ENCODE measurements at regions not wholly inside any gene's neighbourhood (a gene's known extent, or its start where the extent isn't known, plus 50 kb on each side); places are given as distances from the start of the nearest gene placed in this dataset.
"Not testable (repeated sequence)": the region's sequence is repeated elsewhere in the genome, so short reads cannot be mapped to it uniquely, and the experiment has no call there.

DNA sequence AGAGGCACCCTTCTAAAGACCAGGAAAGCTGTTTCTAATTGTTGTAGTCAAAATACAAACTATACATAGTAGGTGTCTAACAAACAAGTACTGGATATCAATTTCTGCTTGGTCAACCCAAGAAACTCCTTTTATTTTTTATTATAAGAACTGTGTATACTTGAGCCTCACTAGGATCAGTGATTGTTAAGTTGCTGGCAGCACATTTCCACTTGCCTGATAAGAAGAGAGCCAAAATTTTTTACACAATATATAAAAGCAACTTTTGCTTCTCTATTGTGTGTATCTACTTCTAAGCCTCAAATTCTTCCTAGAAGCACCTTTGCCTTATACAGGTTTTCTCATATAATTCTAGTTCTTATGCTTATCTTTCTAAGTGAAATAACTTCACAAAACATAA lies 703.0 kb upstream of the EPHA5 start:
- no peak for DNase-seq (ENCODE audit: low read depth)
- TF ChIP-seq, protein P1, sequence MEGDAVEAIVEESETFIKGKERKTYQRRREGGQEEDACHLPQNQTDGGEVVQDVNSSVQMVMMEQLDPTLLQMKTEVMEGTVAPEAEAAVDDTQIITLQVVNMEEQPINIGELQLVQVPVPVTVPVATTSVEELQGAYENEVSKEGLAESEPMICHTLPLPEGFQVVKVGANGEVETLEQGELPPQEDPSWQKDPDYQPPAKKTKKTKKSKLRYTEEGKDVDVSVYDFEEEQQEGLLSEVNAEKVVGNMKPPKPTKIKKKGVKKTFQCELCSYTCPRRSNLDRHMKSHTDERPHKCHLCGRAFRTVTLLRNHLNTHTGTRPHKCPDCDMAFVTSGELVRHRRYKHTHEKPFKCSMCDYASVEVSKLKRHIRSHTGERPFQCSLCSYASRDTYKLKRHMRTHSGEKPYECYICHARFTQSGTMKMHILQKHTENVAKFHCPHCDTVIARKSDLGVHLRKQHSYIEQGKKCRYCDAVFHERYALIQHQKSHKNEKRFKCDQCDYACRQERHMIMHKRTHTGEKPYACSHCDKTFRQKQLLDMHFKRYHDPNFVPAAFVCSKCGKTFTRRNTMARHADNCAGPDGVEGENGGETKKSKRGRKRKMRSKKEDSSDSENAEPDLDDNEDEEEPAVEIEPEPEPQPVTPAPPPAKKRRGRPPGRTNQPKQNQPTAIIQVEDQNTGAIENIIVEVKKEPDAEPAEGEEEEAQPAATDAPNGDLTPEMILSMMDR (IDR thresholded peaks at IDR 0.05; ENCODE audit: low read depth, low read length, missing control alignments), result no peak
- H3K4me3 ChIP-seq (ENCODE audit: low read depth, low read length), result no peak overlapping the region
- in situ Hi-C loops (cut with HindIII; ENCODE audit: low sequenced_read_pairs), result no loop called here

DNA sequence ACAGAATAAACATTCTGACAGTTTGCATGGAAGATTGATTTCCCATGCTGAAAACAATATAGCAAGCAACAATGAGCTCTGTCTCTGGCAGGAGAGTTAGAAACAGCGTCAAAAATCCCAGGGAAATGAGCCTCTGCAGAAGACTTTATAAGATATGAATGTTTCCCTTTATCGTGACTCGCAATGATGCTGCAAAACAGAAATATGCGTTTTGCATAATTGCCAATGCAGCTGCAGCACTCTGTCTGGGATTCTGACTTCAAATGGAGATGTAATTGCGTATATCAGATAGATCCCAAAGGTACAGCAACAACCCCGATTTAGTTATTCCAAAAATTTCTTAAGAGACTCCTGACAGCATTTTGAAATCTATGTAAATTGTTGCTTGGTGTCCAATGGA lies 702.4 kb upstream of the EPHA5 start:
- TF ChIP-seq, protein P1 (IDR thresholded peaks at IDR 0.05; ENCODE audit: low read depth, low read length, missing control alignments), result no peak
- H3K4me3 ChIP-seq (ENCODE audit: low read depth, low read length), result no peak overlapping the region
- in situ Hi-C loops (cut with HindIII; ENCODE audit: low sequenced_read_pairs), result no loop called here
- DNase-seq (ENCODE audit: low read depth), result no peak

DNA sequence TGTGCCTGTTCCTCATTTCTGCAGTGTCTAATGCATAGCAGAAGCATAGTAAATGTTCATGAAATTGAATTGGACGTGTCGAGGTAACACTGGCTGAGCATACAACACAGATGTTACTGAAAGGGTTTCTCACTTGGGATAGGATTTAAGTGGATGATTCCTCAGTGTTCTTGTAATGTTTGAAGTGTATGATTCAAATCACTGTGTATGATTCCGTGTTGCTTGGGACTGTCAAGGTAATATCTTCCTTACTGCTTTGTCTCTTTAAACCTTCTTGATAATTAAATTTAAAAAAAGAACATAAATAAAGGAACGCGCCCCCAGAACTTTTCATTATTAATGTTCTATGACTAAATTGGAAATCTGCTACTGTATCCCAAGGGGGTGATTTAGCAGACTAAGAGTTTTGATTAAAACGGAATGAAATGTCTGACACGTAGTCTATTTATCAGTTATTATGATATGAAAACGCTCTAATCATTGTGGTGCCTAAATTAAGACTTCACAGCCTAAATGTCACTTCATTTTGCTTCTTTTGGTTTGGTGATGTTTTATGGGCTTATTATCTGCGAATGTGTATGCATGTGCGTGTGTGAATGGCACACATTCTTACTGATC lies 696.9 kb upstream of the EPHA5 start:
- DNase-seq (ENCODE audit: low read depth), result no peak
- in situ Hi-C loops (cut with HindIII; ENCODE audit: low sequenced_read_pairs), result no loop called here
- H3K4me3 ChIP-seq (ENCODE audit: low read depth, low read length), result no peak overlapping the region
- TF ChIP-seq, protein P1 (IDR thresholded peaks at IDR 0.05; ENCODE audit: low read depth, low read length, missing control alignments), result no peak

DNA sequence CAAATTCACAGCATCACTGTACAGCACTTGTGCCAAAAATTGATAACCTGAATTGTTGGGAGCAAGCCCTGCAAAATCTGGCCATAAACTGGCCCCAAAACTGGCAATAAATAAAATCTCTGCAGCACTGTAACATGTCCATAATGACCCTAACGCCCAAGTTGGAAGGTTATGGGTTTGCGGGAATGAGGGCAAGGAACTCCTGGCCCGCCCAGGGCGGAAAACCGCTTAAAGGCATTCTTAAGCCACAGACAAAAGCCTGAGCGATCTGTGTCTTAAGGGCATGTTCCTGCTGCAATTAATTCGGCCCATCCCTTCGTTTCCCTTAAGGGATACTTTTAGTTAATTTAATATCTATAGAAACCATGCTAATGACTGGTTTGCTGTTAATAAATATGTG lies 690.1 kb upstream of the EPHA5 start:
- H3K4me3 ChIP-seq (ENCODE audit: low read depth, low read length); DNase-seq (ENCODE audit: low read depth); in situ Hi-C loops (cut with HindIII; ENCODE audit: low sequenced_read_pairs): not testable (repeated sequence)

DNA sequence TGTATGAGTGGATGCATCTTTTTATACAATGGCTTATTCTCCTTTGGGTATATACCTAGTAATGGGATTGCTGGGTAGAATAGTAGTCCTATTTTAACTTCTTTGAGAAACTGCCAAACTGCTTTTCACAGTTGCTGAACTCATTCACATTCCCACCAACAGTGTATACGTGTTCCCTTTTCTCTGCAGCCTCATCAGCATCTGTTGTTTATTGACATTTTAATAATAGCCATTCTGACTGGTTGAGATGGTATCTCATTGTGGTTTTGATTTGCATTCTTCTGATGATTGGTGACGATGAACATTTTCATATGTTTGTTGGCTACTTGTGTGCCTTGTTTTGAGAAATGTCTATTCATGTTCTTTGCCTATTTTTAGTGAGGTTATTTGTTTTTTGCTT lies 687.0 kb upstream of the EPHA5 start:
- peak; percentile 60 for DNase-seq (ENCODE audit: low read depth)
- in situ Hi-C loops (cut with HindIII; ENCODE audit: low sequenced_read_pairs), result no loop called here
- H3K4me3 ChIP-seq (ENCODE audit: low read depth, low read length), result no peak overlapping the region
- TF ChIP-seq, protein P1 (IDR thresholded peaks at IDR 0.05; ENCODE audit: low read depth, low read length, missing control alignments), result no peak

DNA sequence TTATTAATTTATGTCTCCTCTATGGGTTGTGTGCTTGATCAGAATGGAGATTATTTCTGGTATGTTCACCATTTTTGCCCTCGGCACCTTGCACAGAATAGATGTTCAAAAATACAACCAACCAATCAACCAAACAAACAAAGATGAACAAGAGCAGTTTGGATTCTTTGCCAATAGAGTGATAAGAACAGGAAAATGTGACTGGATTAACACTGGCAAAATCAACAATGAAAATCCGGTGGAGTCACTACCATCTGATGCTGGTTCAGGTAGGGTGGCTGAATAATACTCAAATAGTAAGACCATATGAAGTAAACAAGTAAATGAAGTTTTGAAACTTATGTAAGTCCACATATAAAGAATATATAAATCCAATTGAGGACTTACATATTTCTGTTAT lies 685.0 kb upstream of the EPHA5 start:
- no peak overlapping the region for H3K4me3 ChIP-seq (ENCODE audit: low read depth, low read length)
- in situ Hi-C loops (cut with HindIII; ENCODE audit: low sequenced_read_pairs), result no loop called here
- no peak for DNase-seq (ENCODE audit: low read depth)
- TF ChIP-seq, protein P1 (IDR thresholded peaks at IDR 0.05; ENCODE audit: low read depth, low read length, missing control alignments), result no peak

DNA sequence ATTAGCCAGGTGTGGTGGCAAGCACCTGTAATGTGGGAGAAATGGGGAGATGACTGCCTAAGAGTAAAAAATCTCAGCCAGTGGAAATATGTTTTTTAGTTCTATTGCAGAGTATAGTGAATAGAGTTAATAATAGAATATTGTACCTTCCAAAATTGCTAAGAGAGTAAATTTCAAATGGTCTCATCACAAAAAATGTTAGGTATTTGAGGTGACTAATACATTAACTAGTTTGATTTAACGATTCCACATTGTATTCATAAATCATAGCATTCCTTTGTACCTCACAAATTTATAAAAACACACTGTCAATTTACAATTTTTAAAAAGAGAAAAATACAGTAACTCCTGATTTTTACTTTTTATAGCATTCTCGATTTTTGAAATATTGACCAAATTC lies 681.5 kb upstream of the EPHA5 start:
- TF ChIP-seq, protein P1 (IDR thresholded peaks at IDR 0.05; ENCODE audit: low read depth, low read length, missing control alignments), result no peak
- H3K4me3 ChIP-seq (ENCODE audit: low read depth, low read length), result no peak overlapping the region
- DNase-seq (ENCODE audit: low read depth), result no peak
- in situ Hi-C loops (cut with HindIII; ENCODE audit: low sequenced_read_pairs), result no loop called here

All from astrocyte of the cerebellum (primary cell).